Left colon (tissue), 2 donors: ENCODE measurements at regions not wholly inside any gene's neighbourhood (a gene's known extent, or its start where the extent isn't known, plus 50 kb on each side); places are given as distances from the start of the nearest gene placed in this dataset.
A peak's percentile ranks its signal among the peaks of the same experiment; 100 is the strongest.
"Not testable (repeated sequence)": the region's sequence is repeated elsewhere in the genome, so short reads cannot be mapped to it uniquely, and the experiment has no call there.

ENCODE experiments used
- ATAC-seq: fragments of 200-7000 bp; cut with Tn5 transposase; one replicate; pipeline ENCODE4 v1.9.1; 2020; ENCODE audit warnings: mild to moderate bottlenecking, moderate library complexity
- DNase-seq, 2 donors: peaks; one replicate each; pipeline ENCODE4 v3.0.0-alpha.2; 2020
- intact Hi-C, 2 donors: fragments of 100-400 bp; cut with DNase I in 1 of 2; cut with micrococcal nuclease in 1 of 2; formaldehyde crosslinking; loops; one replicate each; pipeline versions ENCODE4 v1.11.2 to v1.14.0; 2022; cut with DNase I, micrococcal nuclease
- donor health status: DM: no; HTN: no; CAD: no.
- donor health status: DM: yes; HTN: yes; CAD: no.

DNA sequence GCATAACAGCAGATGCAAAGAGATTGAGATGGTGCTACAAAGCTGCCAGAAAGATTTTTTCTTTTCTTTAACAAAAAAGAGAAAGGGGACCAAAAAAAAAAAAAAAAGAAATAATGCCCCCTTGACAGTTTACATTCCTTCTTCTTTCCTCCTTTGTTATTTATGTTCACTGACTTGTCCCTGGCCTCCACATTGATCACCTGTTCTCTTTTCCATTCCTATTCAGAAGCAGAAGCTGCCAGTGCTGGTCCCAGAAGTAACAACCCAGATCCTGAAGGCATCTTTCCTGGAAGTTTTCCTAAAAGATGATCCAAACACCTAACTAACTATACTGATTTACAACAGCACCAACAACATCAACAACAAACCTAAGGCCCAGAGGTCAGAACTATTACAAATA, 728.1 kb downstream of the KCNJ2 start:
- ATAC-seq: no peak
- intact Hi-C loops: no loop called here
- no peak for DNase-seq

DNA sequence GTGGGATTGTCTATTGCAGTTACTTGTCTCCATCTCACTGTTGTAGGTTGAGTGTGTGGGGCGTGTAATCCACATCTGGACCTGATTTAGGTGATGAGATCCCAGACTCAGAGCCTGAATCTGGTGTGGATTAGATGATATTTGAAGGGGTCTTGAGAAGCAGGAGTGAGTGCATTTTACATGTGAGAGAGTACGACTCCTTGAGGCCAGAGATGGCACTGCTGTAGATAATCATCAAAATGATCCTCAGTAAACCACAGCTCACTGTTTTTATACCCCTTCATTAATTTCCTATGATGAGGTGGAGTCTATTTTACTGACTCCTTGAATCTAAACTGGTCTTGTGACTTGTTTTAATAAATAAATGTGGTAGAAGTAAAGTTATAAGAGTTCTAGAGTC, 732.5 kb downstream of the KCNJ2 start:
- intact Hi-C loops: no loop called here
- DNase-seq (no peak), ATAC-seq (no peak)

DNA sequence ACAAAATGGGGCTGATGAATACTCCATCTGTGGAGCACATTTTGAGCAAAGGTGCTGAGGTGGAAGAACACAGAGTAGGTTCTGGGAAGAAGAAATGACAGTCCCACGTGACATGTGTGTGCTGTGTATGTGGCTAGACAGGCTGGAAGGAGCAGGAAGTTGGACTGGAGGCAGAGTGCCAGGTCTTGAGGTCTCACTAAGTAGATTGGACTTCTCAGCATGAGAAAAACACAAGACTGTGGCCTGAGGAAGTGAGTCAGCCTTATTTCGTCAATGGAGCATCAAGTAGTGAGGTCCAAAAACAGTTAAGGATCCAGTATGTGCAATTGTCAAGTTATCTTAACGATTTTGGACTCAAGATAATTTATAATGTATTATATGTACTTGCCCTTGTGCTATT, 736.5 kb downstream of the KCNJ2 start:
- intact Hi-C loops: no loop called here
- ATAC-seq (no peak), DNase-seq (peak in 1 of 2 donors; percentile 2)

DNA sequence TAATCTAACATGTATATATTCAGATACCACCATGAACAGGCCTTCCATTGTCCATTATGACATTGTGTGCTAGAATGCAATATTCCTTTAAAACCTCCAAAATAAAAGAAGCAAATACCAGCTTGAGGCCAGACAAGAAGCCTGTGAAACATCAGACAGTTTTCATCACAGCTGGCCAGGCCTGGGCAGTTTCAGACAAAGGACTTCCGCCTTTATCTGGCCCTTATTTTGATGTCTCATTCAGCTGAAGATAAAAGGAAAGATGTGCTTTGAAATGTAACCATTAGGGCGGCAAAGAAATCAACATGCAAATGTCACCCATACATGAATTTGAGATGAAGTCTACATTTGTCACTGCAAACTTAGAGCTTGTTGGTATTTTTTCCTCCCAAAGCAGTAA, 737.5 kb downstream of the KCNJ2 start:
- intact Hi-C loops: no loop called here
- DNase-seq: no peak
- no peak for ATAC-seq

DNA sequence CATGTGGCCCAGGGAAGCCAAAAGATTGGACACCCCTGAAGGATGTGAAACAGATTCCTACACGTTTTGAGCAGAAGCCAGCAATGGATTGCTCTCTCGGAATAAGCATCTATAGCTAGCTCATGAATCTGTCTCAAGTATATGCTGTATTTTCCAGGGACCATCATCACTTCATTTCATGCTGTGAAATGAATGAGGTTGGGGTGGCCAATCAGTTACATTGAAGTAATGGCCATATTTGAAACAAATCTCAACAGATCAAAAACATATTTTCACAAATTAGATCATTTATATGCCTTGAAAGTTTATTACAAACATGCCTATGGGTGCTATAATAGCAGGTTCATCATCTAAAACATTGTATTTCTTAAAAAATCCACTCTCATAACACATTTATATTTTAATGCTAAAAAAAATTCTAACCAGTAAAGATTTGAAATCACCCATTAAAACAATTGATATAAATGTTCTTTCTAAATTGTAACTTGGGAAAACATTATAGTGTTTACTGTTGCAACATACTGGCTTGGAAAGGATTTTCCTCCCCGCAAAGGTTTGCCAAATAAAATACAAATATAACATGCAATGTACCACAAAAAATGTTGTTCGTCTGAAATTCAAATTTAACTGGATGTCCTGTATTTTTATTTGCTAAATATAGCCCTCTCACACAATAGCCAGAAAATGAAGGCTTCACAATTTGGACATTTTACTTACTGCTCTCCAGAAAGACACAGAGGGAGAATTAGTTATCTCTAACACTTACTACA, 743.6 kb downstream of the KCNJ2 start:
- intact Hi-C loops: no loop called here
- DNase-seq (no peak), ATAC-seq (no peak)

DNA sequence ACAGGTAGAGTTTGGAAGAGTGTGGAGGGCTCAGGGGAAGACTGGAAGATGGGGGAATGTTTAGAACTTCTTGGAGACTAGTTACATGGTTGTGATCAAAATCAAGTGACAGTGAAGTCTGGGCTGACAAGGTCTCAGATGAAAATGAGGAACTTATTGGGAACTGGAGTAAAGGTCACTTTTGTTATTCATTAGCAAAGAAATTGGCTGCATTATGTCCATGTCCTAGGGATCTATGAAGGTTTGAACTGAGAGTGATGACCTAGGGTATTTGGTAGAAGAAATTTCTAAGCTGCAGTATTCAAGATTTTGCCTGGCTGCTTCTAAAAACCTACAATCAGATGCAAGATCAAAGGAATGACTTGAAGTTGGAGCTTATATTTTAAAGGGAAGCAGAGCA, 747.1 kb downstream of the KCNJ2 start:
- DNase-seq (no peak), ATAC-seq (no peak)
- intact Hi-C loops: no loop called here

DNA sequence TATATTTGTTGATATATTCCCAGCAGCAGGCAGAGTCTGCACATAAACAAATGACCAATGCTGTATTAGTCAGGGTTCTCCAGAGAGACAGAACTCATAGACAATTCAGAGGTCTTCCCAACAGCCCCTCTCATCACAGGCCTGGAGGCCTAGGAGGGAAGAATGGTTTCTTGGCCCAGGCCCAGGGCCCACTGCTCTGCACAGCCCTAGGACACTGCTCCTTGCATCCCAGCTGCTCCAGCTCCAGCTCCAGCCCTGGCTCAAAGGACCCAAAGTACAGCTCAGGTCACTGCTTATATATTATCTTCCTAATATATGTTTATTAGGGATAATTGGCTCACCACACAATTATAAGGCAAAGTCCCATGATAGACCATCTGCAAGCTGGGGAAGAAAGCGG, 749.9 kb downstream of the KCNJ2 start:
- intact Hi-C loops: no loop called here
- ATAC-seq: no peak
- no peak for DNase-seq

DNA sequence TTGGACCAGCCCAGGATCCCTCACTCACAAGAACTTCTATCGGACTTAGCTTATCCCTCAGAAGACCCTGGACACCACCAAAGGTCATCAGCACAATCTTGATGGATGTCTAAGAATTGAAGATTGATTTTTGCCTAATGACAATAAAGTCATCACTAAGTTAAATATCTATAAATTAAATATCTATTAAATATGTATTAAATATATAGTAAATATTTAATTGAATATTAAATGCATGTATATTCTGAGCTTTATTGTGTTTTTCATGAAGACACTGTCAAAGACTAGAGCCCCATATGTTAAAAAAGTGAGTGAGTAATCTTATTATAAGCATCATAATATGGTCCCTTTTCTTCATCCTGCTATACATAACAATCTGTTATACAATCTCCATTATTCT, 751.1 kb downstream of the KCNJ2 start:
- no peak for ATAC-seq
- intact Hi-C loops: no loop called here
- no peak for DNase-seq

DNA sequence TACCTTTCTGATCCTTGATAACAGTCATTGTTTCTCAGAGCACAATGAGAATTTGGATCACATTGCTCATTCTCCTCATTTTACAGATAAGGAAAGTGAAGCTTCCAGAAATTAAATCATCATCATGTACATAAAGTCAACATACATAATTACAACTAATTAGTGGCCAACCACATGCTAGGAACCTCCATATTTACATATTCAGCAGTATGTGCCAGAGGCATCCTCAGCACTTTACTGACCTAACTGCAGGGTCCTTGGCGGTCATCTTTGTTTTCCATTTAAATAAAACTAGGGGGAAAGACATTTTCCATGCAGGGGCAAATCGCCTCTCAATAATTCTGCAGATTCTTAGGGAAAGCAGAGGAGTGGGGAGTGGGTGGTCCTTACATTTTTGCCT, 752.9 kb downstream of the KCNJ2 start:
- DNase-seq (no peak), ATAC-seq (no peak)
- intact Hi-C loops: no loop called here

DNA sequence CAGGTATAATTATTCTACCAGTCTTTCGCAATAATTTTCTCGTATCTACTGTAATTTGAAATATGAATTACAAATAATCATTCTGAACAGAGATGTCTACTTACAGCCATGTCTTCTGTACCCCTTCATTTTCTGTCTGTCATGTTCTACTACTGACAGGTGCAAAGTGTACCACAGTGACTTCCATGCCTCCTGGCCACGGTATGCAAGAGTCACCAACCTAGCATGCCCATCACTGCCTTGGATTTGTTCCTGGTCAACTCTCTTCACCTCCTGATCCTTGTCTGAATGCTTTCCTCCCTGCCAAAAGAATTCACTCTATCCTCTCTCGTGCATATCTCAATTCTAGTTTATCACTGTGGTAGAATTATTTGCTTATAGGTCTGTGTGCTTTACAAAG, 755.4 kb downstream of the KCNJ2 start:
- no peak for DNase-seq
- intact Hi-C loops: no loop called here
- ATAC-seq: no peak

DNA sequence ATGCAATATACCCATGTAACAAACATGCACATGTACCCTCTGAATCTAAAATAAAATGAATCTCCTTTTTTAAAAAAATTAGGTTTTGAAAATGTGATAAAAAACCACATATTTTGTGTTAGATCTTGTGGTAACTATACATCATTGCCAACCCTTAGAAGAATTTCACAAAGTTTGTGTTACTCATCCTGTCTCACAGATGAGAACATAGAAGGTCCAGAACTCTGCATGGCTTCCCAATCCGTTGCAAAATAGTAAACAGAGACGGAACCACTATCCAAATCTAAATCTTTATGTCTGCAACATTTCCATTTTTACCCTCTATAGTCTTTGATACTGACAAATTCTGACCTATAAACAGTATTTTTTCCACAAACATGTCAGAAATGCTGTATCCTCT, 759.9 kb downstream of the KCNJ2 start:
- DNase-seq (no peak), ATAC-seq (no peak)
- intact Hi-C loops: no loop called here

DNA sequence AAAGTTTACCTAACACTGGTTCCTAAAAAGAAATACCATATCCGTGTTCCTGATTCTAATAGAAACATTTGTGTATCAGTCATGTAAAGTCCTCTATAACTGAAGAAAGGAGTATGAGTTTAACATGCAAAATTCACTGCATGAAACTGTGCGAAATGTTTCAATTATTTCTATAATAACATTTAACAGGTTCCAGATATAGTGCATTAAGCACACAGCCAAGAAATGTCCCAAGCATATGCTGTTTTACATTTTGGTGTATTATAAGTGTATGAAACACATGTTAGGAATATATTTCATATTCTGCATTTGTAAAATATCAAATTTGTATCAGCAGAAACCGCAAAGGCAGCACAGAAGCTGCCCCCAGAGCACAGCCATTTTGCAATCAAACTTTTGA, 764.9 kb downstream of the KCNJ2 start:
- DNase-seq: no peak
- intact Hi-C loops: no loop called here
- no peak for ATAC-seq

DNA sequence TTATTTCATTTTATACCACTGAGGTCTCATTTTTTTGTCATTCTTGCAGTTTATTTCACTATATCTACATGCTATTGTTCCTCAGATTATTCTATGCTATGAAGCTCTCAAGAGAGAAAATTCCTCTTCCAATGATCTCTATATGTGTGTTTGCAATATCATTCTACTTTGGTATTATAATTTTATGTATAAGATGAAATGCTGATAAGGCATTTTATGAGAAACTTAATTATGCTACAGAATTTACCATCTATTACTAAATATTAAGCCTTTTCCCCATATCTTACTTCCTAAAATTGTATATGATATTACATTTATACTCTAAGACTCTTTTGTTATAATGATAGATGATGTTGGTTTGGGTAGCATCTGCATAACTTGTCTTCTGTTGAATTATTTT, 765.5 kb downstream of the KCNJ2 start:
- no peak for ATAC-seq
- intact Hi-C loops: no loop called here

DNA sequence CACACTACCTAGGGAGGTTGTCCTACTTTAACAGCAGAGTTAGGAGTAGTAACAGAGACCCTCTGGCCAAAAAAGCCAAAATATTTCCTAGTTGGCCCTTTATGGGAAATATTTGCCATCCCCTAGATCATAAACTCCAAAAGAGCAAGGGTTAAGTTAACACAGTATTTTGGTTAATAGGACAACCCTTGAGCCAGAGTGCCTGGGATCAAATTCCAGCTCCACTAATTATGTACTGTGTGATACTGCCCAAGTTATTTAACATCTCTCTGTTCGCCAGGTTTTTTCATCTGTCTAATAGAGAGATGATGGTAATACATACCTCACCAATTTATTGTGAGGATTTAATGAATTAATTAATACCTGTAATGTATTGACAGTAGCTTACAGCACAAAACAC, 767.4 kb downstream of the KCNJ2 start:
- DNase-seq (no peak), ATAC-seq (no peak)
- intact Hi-C loops: no loop called here

More for the DNA sequence above, 765.5 kb downstream of the KCNJ2 start:
- no peak for DNase-seq

DNA sequence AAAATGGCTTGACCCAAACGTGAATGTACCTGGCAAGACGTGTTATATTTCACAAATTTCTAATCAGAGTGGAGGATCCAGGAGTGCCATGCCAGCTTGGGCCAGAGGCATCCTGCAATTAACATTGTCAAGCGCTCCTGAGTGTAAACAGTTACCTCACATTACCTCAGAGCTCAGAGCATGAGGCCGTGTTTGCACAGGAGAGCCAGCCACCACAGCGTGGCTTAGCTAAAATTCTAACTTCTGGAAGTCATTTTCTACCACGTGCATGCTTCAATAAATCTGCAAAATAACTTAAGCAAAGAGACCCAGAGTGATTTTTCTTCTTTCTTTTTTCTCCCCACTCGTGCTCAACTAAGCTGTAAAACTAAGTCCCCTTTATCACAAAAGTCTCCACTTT, 769.0 kb downstream of the KCNJ2 start:
- DNase-seq: no peak

DNA sequence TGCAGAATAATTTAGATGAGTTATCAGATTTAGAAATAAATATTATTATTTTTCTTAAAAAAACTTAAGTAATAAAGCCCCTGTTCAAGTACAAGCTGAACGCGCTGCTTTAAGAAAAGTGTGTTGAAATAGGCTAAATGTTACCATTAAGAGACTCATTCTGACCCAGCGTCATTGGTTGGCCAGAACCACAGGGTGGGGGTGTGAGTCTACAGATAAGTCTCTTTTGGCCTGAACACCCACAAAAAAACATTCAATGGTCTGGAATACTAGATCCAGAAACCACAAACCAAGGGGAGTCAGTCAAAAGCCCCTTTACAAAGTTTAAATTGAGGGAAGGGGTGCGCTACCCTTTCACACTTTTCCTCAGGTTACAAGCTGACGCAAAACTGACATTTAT, 776.1 kb downstream of the KCNJ2 start:
- ATAC-seq: no peak
- intact Hi-C loops: no loop called here

More for the DNA sequence above, 769.0 kb downstream of the KCNJ2 start:
- ATAC-seq: no peak
- intact Hi-C loops: no loop called here

DNA sequence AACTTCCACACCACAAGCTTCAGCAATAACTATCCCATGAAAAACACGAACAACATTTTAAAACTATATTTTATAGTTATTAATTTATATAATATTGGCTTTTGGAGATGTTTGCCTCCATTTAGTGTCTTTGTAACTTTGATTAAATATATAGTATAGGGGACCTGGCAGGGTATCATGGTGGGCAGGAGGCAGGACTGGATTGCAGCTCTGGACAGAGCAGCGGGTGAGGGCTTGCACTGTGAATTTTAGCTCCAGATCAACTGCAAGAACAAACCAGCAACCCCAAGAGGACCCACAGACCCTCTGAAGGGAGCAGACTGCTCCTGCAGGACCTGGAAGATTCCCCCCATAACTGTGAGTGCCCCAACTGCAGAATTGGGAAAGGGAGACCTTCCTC, 777.9 kb downstream of the KCNJ2 start:
- intact Hi-C loops: no loop called here
- ATAC-seq (no peak), DNase-seq (no peak)

More for the DNA sequence above, 776.1 kb downstream of the KCNJ2 start:
- no peak for DNase-seq

DNA sequence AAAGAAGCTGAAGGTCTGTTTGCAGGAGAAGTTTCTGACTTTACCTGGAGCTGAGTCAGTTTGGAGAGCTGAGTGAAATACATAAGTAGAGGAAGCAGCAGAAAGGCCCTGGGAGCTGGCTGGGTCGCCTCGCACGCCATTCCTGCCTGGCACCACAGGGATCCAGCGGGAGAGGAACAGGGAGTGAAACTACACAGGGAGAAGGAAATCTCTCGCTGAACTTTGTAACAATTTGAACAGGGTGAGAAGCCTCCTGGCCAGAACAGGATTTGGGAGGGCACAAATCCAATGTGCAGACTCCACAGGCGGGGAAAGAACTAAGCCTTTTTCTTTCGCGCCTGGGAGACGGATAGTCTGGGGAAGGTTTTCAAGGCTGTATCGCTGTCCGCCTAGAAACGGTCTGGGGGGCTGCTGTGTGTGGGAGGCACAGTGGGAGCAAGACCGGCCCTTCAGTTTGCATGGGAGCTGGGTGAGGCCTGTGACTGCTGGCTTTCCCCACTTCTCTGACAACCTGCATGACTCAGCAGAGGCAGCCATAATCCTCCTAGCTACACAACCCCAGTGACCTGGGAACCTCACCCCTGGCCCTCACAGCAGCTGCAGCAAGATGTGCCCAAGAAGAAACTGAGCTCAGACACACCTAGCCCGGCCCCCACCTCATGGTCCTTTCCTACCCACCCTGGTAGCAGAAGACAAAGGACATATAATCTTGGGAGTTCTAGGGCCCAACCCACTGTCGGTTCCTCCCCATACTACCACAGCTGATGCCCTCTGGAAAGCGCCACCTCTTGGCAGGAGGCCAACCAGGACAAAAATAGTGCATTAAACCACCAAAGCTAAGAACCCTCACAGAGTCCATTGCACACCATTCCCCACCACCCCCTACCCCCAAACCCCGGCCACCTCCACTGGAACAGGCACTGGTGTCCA, 778.6 kb downstream of the KCNJ2 start:
- no peak for DNase-seq
- intact Hi-C loops: no loop called here
- ATAC-seq: no peak

DNA sequence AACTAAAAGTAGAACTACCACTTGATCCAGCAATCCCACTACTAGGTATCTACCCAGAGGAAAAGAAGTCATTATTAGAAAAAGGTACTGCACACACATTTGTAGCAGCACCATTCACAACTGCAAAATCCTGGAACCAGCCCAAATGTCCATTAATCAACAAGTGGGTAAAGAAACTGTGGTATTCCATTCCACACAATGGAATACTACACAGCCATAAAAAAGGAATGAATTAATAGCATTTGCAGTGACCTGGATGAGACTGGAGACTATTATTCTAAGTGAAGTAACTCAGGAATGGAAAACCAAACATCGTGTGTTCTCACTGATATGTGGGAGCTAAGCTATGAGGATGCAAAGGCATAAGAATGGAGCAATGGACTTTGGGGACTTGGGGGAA, 783.8 kb downstream of the KCNJ2 start:
- DNase-seq, ATAC-seq, intact Hi-C loops: not testable (repeated sequence)

DNA sequence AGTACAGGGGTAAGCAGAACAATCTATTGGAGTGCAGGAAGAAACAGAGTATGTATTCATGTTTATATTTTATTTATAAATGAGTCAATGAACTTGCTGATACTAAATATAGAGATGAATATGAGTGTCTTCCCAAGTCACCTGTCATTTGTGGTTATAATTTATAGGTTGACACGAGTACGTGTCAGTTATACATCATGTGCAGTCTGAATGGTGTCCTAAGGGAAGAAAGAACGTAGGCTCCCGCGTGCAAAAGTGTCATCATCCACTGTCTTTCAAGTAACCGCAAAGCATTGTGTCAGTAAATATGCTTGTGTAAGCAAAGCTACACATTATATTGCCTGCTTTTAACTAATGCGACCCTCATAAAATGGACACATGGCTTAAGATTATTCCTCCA, 786.1 kb downstream of the KCNJ2 start:
- intact Hi-C loops: no loop called here
- DNase-seq (no peak), ATAC-seq (no peak)
